ENCODE measurements at regions not wholly inside any gene's neighbourhood (a gene's known extent, or its start where the extent isn't known, plus 50 kb on each side); places are given as distances from the start of the nearest gene placed in this dataset.

- Histone ChIP-seq H3K27me3 (ENCODE audit: control insufficient read depth in 1 of 2, insufficient read depth in 2 of 2, low read length in 2 of 2) (no peaks in the 10 kb centered on the region), H3K9ac (ENCODE audit: low read length) (no peak overlapping the region), H3K4me1 (ENCODE audit: insufficient read depth, low read length) (no peaks in the 10 kb centered on the region), H3K4me3 (ENCODE audit: low read depth in 1 of 2, low read length in 2 of 2) (no peak overlapping the region), H3K9me3 (ENCODE audit: low read length) (no peaks in the 10 kb centered on the region), H3K36me3 (ENCODE audit: insufficient read depth, low read length) (no peaks in the 10 kb centered on the region), H3K27ac (ENCODE audit: low read depth, low read length) (no peak overlapping the region)
These were observed 159.9 kb downstream of the TFAP2B start for GRCh38 chr6:50978380-50979170.

GRCh38 chr6:50979171-50979525 is 160.5 kb downstream of the TFAP2B start:
- Histone ChIP-seq H3K9me3 (ENCODE audit: low read length) (no peaks in the 10 kb centered on the region), H3K27me3 (ENCODE audit: control insufficient read depth in 1 of 2, insufficient read depth in 2 of 2, low read length in 2 of 2) (no peaks in the 10 kb centered on the region), H3K36me3 (ENCODE audit: insufficient read depth, low read length) (no peaks in the 10 kb centered on the region), H3K9ac (ENCODE audit: low read length) (no peak overlapping the region), H3K27ac (ENCODE audit: low read depth, low read length) (no peak overlapping the region), H3K4me3 (ENCODE audit: low read depth in 1 of 2, low read length in 2 of 2) (no peak overlapping the region), H3K4me1 (ENCODE audit: insufficient read depth, low read length) (no peaks in the 10 kb centered on the region)

GRCh38 chr6:50984135-50984534 is 165.5 kb downstream of the TFAP2B start:
- Histone ChIP-seq H3K9me3 (ENCODE audit: low read length) (no peaks in the 10 kb centered on the region), H3K4me3 (ENCODE audit: low read depth in 1 of 2, low read length in 2 of 2) (no peak overlapping the region), H3K36me3 (ENCODE audit: insufficient read depth, low read length) (no peaks in the 10 kb centered on the region), H3K27me3 (ENCODE audit: control insufficient read depth in 1 of 2, insufficient read depth in 2 of 2, low read length in 2 of 2) (no peaks in the 10 kb centered on the region), H3K9ac (ENCODE audit: low read length) (no peak overlapping the region), H3K27ac (ENCODE audit: low read depth, low read length) (no peak overlapping the region), H3K4me1 (ENCODE audit: insufficient read depth, low read length) (no peaks in the 10 kb centered on the region)

GRCh38 chr6:50986319-50986718 is 167.6 kb downstream of the TFAP2B start:
- Histone ChIP-seq H3K36me3 (ENCODE audit: insufficient read depth, low read length) (no peaks in the 10 kb centered on the region), H3K9ac (ENCODE audit: low read length) (no peak overlapping the region), H3K27ac (ENCODE audit: low read depth, low read length) (no peak overlapping the region), H3K27me3 (ENCODE audit: control insufficient read depth in 1 of 2, insufficient read depth in 2 of 2, low read length in 2 of 2) (no peaks in the 10 kb centered on the region), H3K9me3 (ENCODE audit: low read length) (no peaks in the 10 kb centered on the region), H3K4me1 (ENCODE audit: insufficient read depth, low read length) (no peaks in the 10 kb centered on the region), H3K4me3 (ENCODE audit: low read depth in 1 of 2, low read length in 2 of 2) (no peak overlapping the region)

GRCh38 chr6:50989123-50989522 is 170.5 kb downstream of the TFAP2B start:
- Histone ChIP-seq H3K27me3 (ENCODE audit: control insufficient read depth in 1 of 2, insufficient read depth in 2 of 2, low read length in 2 of 2) (no peaks in the 10 kb centered on the region), H3K4me3 (ENCODE audit: low read depth in 1 of 2, low read length in 2 of 2) (no peak overlapping the region), H3K9me3 (ENCODE audit: low read length) (no peaks in the 10 kb centered on the region), H3K4me1 (ENCODE audit: insufficient read depth, low read length) (no peaks in the 10 kb centered on the region), H3K36me3 (ENCODE audit: insufficient read depth, low read length) (no peaks in the 10 kb centered on the region), H3K9ac (ENCODE audit: low read length) (no peak overlapping the region), H3K27ac (ENCODE audit: low read depth, low read length) (no peak overlapping the region)

GRCh38 chr6:50990750-50991446 is 172.2 kb downstream of the TFAP2B start:
- Histone ChIP-seq H3K4me1 (ENCODE audit: insufficient read depth, low read length) (no peaks in the 10 kb centered on the region), H3K27ac (ENCODE audit: low read depth, low read length) (no peak overlapping the region), H3K4me3 (ENCODE audit: low read depth in 1 of 2, low read length in 2 of 2) (no peak overlapping the region), H3K9ac (ENCODE audit: low read length) (no peak overlapping the region), H3K9me3 (ENCODE audit: low read length) (no peaks in the 10 kb centered on the region), H3K27me3 (ENCODE audit: control insufficient read depth in 1 of 2, insufficient read depth in 2 of 2, low read length in 2 of 2) (no peaks in the 10 kb centered on the region), H3K36me3 (ENCODE audit: insufficient read depth, low read length) (no peaks in the 10 kb centered on the region)

- no peaks in the 10 kb centered on the region for H3K4me1 ChIP-seq (ENCODE audit: insufficient read depth, low read length)
- no peak overlapping the region for H3K9ac ChIP-seq (ENCODE audit: low read length)
- no peak overlapping the region for H3K4me3 ChIP-seq (ENCODE audit: low read depth in 1 of 2, low read length in 2 of 2)
- H3K27me3 ChIP-seq (ENCODE audit: control insufficient read depth in 1 of 2, insufficient read depth in 2 of 2, low read length in 2 of 2), result no peaks in the 10 kb centered on the region
- H3K9me3 ChIP-seq (ENCODE audit: low read length), result no peaks in the 10 kb centered on the region
- H3K27ac ChIP-seq (ENCODE audit: low read depth, low read length), result no peak overlapping the region
- no peaks in the 10 kb centered on the region for H3K36me3 ChIP-seq (ENCODE audit: insufficient read depth, low read length)
These were observed 173.6 kb downstream of the TFAP2B start for GRCh38 chr6:50992232-50992631.

GRCh38 chr6:50992704-50993625 is 174.3 kb downstream of the TFAP2B start:
- Histone ChIP-seq H3K36me3 (ENCODE audit: insufficient read depth, low read length) (no peaks in the 10 kb centered on the region), H3K4me1 (ENCODE audit: insufficient read depth, low read length) (no peaks in the 10 kb centered on the region), H3K4me3 (ENCODE audit: low read depth in 1 of 2, low read length in 2 of 2) (no peak overlapping the region), H3K9ac (ENCODE audit: low read length) (no peak overlapping the region), H3K9me3 (ENCODE audit: low read length) (no peaks in the 10 kb centered on the region), H3K27me3 (ENCODE audit: control insufficient read depth in 1 of 2, insufficient read depth in 2 of 2, low read length in 2 of 2) (no peaks in the 10 kb centered on the region), H3K27ac (ENCODE audit: low read depth, low read length) (no peak overlapping the region)

GRCh38 chr6:50993941-50994720 is 175.5 kb downstream of the TFAP2B start:
- H3K27me3 ChIP-seq (ENCODE audit: control insufficient read depth in 1 of 2, insufficient read depth in 2 of 2, low read length in 2 of 2), result no peaks in the 10 kb centered on the region
- H3K9me3 ChIP-seq (ENCODE audit: low read length), result no peaks in the 10 kb centered on the region
- no peak overlapping the region for H3K4me3 ChIP-seq (ENCODE audit: low read depth in 1 of 2, low read length in 2 of 2)
- H3K27ac ChIP-seq (ENCODE audit: low read depth, low read length), result no peak overlapping the region
- H3K9ac ChIP-seq (ENCODE audit: low read length), result no peak overlapping the region
- H3K4me1 ChIP-seq (ENCODE audit: insufficient read depth, low read length), result no peaks in the 10 kb centered on the region
- H3K36me3 ChIP-seq (ENCODE audit: insufficient read depth, low read length), result no peaks in the 10 kb centered on the region

- H3K4me1 ChIP-seq (ENCODE audit: insufficient read depth, low read length), result no peaks in the 10 kb centered on the region
- H3K36me3 ChIP-seq (ENCODE audit: insufficient read depth, low read length), result no peaks in the 10 kb centered on the region
- no peak overlapping the region for H3K9ac ChIP-seq (ENCODE audit: low read length)
- no peaks in the 10 kb centered on the region for H3K9me3 ChIP-seq (ENCODE audit: low read length)
- H3K27me3 ChIP-seq (ENCODE audit: control insufficient read depth in 1 of 2, insufficient read depth in 2 of 2, low read length in 2 of 2), result no peaks in the 10 kb centered on the region
- no peak overlapping the region for H3K27ac ChIP-seq (ENCODE audit: low read depth, low read length)
- no peak overlapping the region for H3K4me3 ChIP-seq (ENCODE audit: low read depth in 1 of 2, low read length in 2 of 2)
These were observed 176.4 kb downstream of the TFAP2B start for GRCh38 chr6:50995036-50995435.

- no peak overlapping the region for H3K9ac ChIP-seq (ENCODE audit: low read length)
- H3K36me3 ChIP-seq (ENCODE audit: insufficient read depth, low read length), result no peaks in the 10 kb centered on the region
- no peaks in the 10 kb centered on the region for H3K4me1 ChIP-seq (ENCODE audit: insufficient read depth, low read length)
- H3K27ac ChIP-seq (ENCODE audit: low read depth, low read length), result no peak overlapping the region
- no peaks in the 10 kb centered on the region for H3K9me3 ChIP-seq (ENCODE audit: low read length)
- no peaks in the 10 kb centered on the region for H3K27me3 ChIP-seq (ENCODE audit: control insufficient read depth in 1 of 2, insufficient read depth in 2 of 2, low read length in 2 of 2)
- no peak overlapping the region for H3K4me3 ChIP-seq (ENCODE audit: low read depth in 1 of 2, low read length in 2 of 2)
These were observed 180.2 kb downstream of the TFAP2B start for GRCh38 chr6:50998905-50999304.

Measured in muscle layer of colon (tissue), 2 donors.